Esophagus squamous epithelium (tissue), 4 donors: ENCODE measurements at regions not wholly inside any gene's neighbourhood (a gene's known extent, or its start where the extent isn't known, plus 50 kb on each side); places are given as distances from the start of the nearest gene placed in this dataset.

Experiments
- POLR2A ChIP-seq, 4 donors: fragments of 450-650 bp; IDR thresholded peaks; one replicate each; pipeline ENCODE4 v1.6.1; 2017; ENCODE audit warnings: antibody characterized with exemption in 4 of 4, mild to moderate bottlenecking in 4 of 4, moderate library complexity in 3 of 4
- TF ChIP-seq, protein P1 (sequence below), 6 experiments: fragments of 450-650 bp in 4 of 6; fragments of 200-600 bp in 2 of 6; sonication (generic) in 2 of 6; IDR thresholded peaks; one replicate each; pipeline ENCODE4 v1.5.1; 2016 to 2019; ENCODE audit warnings: antibody characterized with exemption in 6 of 6, mild to moderate bottlenecking in 4 of 6, moderate library complexity in 4 of 6

- TF ChIP-seq, protein P1, sequence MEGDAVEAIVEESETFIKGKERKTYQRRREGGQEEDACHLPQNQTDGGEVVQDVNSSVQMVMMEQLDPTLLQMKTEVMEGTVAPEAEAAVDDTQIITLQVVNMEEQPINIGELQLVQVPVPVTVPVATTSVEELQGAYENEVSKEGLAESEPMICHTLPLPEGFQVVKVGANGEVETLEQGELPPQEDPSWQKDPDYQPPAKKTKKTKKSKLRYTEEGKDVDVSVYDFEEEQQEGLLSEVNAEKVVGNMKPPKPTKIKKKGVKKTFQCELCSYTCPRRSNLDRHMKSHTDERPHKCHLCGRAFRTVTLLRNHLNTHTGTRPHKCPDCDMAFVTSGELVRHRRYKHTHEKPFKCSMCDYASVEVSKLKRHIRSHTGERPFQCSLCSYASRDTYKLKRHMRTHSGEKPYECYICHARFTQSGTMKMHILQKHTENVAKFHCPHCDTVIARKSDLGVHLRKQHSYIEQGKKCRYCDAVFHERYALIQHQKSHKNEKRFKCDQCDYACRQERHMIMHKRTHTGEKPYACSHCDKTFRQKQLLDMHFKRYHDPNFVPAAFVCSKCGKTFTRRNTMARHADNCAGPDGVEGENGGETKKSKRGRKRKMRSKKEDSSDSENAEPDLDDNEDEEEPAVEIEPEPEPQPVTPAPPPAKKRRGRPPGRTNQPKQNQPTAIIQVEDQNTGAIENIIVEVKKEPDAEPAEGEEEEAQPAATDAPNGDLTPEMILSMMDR (IDR thresholded peaks at IDR 0.05): no peak
- no peak for TF ChIP-seq POLR2A (IDR thresholded peaks at IDR 0.05)
Observed at GRCh38 chr20:39974966-39975501, 714.0 kb downstream of the MAFB start.
